Fibroblast of lung (primary cell): ENCODE measurements at regions not wholly inside any gene's neighbourhood (a gene's known extent, or its start where the extent isn't known, plus 50 kb on each side); places are given as distances from the start of the nearest gene placed in this dataset.
A peak's percentile ranks its signal among the peaks of the same experiment; 100 is the strongest.

Experiments
- CTCF ChIP-seq, 2 donors: IDR thresholded peaks in 1 of 2; conservative IDR thresholded peaks in 1 of 2; 1 replicate in 1 of 2; 2 replicates in 1 of 2; pipeline ENCODE4 v1.5.1; 2011 to 2012; ENCODE audit warnings: low read length in 2 of 2, control low read depth in 1 of 2, inconsistent platforms in 1 of 2, low read depth in 1 of 2, mild to moderate bottlenecking in 1 of 2
- EZH2 ChIP-seq: IDR thresholded peaks from 2 replicates; pipeline ENCODE4 v1.5.1; 2012; ENCODE audit warnings: low read length, control low read depth, mild to moderate bottlenecking; ENCODE audit errors: missing control alignments

GRCh38 chr1:23639460-23640095 is 52.0 kb upstream of the RPL11 start:
- TF ChIP-seq CTCF (conservative IDR thresholded peaks at IDR 0.05 in 1 of 2, IDR thresholded peaks at IDR 0.05 in 1 of 2; ENCODE audit: low read depth in 1 of 2, low read length in 2 of 2) (no peak), EZH2 (peak; percentile 53)
